Aorta (tissue), 5 donors: ENCODE measurements at regions not wholly inside any gene's neighbourhood (a gene's known extent, or its start where the extent isn't known, plus 50 kb on each side); places are given as distances from the start of the nearest gene placed in this dataset.
"Not testable (repeated sequence)": the region's sequence is repeated elsewhere in the genome, so short reads cannot be mapped to it uniquely, and the experiment has no call there.

Experiments used
- ATAC-seq: fragments of 200-7000 bp; cut with Tn5 transposase; one replicate; pipeline ENCODE4 v1.9.1; 2022; ENCODE audit warnings: moderate library complexity; ENCODE audit not compliant: low FRiP score
- DNase-seq, 2 donors: peaks; one replicate each; pipeline ENCODE4 v3.0.0-alpha.2; 2020
- H3K27ac ChIP-seq, 2 donors: one replicate each; pipeline ENCODE4 v1.5.1; 2013; ENCODE audit warnings: low read length in 2 of 2, mild to moderate bottlenecking in 2 of 2, moderate library complexity in 2 of 2, control low read depth in 1 of 2, inconsistent platforms in 1 of 2, low read depth in 1 of 2
- H3K27me3 ChIP-seq, 2 donors: one replicate each; pipeline ENCODE4 v1.6.1; 2013; ENCODE audit warnings: control low read depth in 1 of 2, low read length in 1 of 2, mild to moderate bottlenecking in 1 of 2, moderate library complexity in 1 of 2; ENCODE audit not compliant: insufficient read depth in 2 of 2, control insufficient read depth in 1 of 2
- H3K36me3 ChIP-seq, 2 donors: one replicate each; pipeline ENCODE4 v1.6.1; 2013; ENCODE audit warnings: control low read depth in 1 of 2, low read length in 1 of 2, mild to moderate bottlenecking in 1 of 2; ENCODE audit not compliant: insufficient read depth in 2 of 2, control insufficient read depth in 1 of 2
- H3K4me1 ChIP-seq, 2 donors: one replicate each; pipeline ENCODE4 v1.6.1; 2013; ENCODE audit warnings: low read length in 2 of 2, control low read depth in 1 of 2, mild to moderate bottlenecking in 1 of 2, moderate library complexity in 1 of 2; ENCODE audit not compliant: insufficient read depth in 2 of 2, control insufficient read depth in 1 of 2
- H3K4me3 ChIP-seq, 2 donors: one replicate each; pipeline ENCODE4 v1.5.1; 2013; ENCODE audit warnings: low read length in 2 of 2, control low read depth in 1 of 2, mild to moderate bottlenecking in 1 of 2
- H3K9me3 ChIP-seq: one replicate; pipeline ENCODE4 v1.6.1; 2013; ENCODE audit warnings: mild to moderate bottlenecking, low read length; ENCODE audit not compliant: control insufficient read depth
- WGBS, 2 donors: extraction: QIAGEN DNeasy Blood & Tissue Kit; methylation state at CpG; one replicate each; pipeline ENCODE4 v1.1.7; 2013; 5-methylcytosine and 5-hydroxymethylcytosine counted together
- intact Hi-C, 2 donors: fragments of 100-400 bp; cut with DNase I; formaldehyde crosslinking; loops; one replicate each; pipeline versions ENCODE4 v1.14.2 to v1.15.0; 2022
- donor health status: healthy with polysubstance abuse.
- donor health status: Bipolar disorder and iron deficiency.
- donor health status: DM: no; HTN: no; CAD: no.
- donor health status: DM: no; HTN: no; CAD: no.
- donor health status: DM: yes; HTN: yes; CAD: no.

DNA sequence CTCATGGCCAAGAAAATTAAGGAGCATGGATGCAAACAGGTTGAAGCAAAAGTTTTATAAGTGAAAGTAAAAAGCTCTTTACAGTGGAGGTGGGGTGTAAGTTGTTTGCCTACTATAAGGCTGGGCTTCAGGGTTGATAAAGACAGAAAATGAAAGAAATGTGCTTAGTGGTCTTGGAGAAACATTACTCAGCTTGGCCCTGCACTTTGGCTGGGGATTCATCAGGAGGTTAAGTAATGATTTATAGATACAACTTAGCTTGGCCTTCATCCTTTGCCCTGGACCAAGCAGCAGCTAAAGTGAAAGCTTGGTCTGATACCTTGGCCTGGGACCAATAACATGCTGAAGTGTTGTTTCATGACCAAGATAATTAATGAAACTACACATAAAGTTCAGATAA is 175.3 kb upstream of the TSPY4 start:
- H3K4me3 ChIP-seq, H3K36me3 ChIP-seq, H3K27me3 ChIP-seq, intact Hi-C loops, H3K4me1 ChIP-seq, DNase-seq, ATAC-seq, H3K9me3 ChIP-seq, H3K27ac ChIP-seq: not testable (repeated sequence)

- H3K27me3 ChIP-seq, intact Hi-C loops, H3K9me3 ChIP-seq, ATAC-seq, H3K36me3 ChIP-seq, H3K4me1 ChIP-seq, H3K4me3 ChIP-seq, DNase-seq, H3K27ac ChIP-seq: not testable (repeated sequence)
Observed at GRCh38 chrY:9162424-9162823, 174.8 kb upstream of the TSPY4 start.

DNA sequence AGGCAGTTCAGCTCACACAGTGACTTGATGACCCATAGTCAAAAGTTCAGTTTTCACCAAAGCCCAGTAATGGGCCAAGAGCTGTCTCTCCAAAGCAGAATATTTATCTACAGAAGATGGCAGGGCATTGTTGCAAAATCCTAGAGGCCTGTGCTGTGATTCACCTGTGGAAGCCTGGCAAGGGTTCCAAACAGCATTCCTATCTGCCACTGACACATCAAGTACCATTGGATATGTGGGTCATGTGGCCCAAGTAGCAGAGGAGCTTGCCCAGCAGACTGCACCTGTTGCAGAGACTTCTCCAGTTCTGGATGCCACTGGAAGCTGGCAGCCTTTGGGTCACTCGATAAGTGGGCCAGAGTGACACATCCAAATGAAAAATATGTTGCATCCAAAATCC is 159.6 kb upstream of the TSPY4 start:
- H3K27ac ChIP-seq, DNase-seq, H3K36me3 ChIP-seq, intact Hi-C loops, H3K4me3 ChIP-seq, H3K9me3 ChIP-seq, ATAC-seq, H3K27me3 ChIP-seq, H3K4me1 ChIP-seq: not testable (repeated sequence)
- 59% methylated on average over 1 of the region's 1 CpG; no CpG with 5 or more reads in 1 of the 2 donors for WGBS, 2 donors

GRCh38 chrY:9184827-9185226 is 152.4 kb upstream of the TSPY4 start:
- not testable (repeated sequence) for ATAC-seq

GRCh38 chrY:9207082-9207481 is 130.2 kb upstream of the TSPY4 start:
- whole genome bisulfite sequencing, 2 donors: 6% methylated on average over 1 of the region's 1 CpG; no CpG with 5 or more reads in 1 of the 2 donors
- DNase-seq, H3K4me3 ChIP-seq, H3K9me3 ChIP-seq, intact Hi-C loops, H3K36me3 ChIP-seq, H3K4me1 ChIP-seq, ATAC-seq, H3K27me3 ChIP-seq, H3K27ac ChIP-seq: not testable (repeated sequence)

More at GRCh38 chrY:9184827-9185226, 152.4 kb upstream of the TSPY4 start:
- H3K36me3 ChIP-seq, intact Hi-C loops, DNase-seq, H3K27ac ChIP-seq, H3K27me3 ChIP-seq, H3K9me3 ChIP-seq, H3K4me3 ChIP-seq, H3K4me1 ChIP-seq: not testable (repeated sequence)
- 45% methylated on average over 2 of the region's 2 CpGs; no CpG with 5 or more reads in 1 of the 2 donors for WGBS, 2 donors

DNA sequence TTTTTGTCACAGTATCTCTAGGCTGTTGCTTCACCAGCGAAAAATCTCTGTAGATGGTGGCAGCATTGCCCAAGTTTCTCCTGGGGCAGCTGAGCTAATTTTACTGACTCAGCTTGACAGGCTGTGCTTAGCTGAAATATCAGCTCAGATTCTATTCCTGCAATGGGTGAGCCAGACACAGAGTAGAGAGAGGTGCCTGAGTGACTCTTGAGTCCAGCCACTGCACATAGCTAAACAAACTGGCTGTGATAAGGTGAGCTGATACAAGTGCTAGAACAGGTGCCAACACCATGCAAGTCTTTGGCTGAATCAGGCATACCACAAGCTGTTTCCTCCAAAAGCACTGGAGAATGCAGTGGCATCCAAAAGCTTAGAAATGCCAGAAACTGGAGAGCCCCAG is 110.9 kb upstream of the TSPY4 start:
- 55% methylated on average over 1 of the region's 1 CpG; no CpG with 5 or more reads in 1 of the 2 donors for WGBS, 2 donors
- no peaks in the 10 kb centered on the region for H3K36me3 ChIP-seq

DNA sequence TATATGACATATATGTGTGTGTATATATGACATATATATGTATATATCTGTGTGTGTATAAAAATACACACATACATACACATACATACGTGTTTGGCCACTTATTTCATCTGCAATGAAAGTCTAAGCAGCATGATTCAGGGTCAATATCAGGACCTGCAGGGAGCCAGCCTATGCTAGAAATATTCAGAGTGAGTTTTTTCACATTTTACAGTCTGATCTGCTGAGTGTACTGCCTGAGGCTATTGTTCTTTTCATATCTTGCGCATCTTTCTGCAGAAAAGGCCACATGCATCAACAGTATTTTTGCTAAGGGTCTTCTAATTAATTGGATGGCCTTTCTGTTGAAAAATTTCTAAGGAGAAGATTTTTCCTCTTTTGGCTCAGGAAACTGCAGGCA is 80.0 kb upstream of the TSPY4 start:
- ATAC-seq (no peak), DNase-seq (no peak)
- intact Hi-C loops: no loop called here
- H3K4me1 ChIP-seq: no peaks in the 10 kb centered on the region
- 67% methylated on average over 2 of the region's 2 CpGs; no CpG with 5 or more reads in 1 of the 2 donors for WGBS, 2 donors
- H3K27ac ChIP-seq: no peak overlapping the region
- no peaks in the 10 kb centered on the region for H3K36me3 ChIP-seq
- no peaks in the 10 kb centered on the region for H3K27me3 ChIP-seq
- H3K4me3 ChIP-seq: no peak overlapping the region
- no peaks in the 10 kb centered on the region for H3K9me3 ChIP-seq

More for the DNA sequence above, 110.9 kb upstream of the TSPY4 start:
- no peaks in the 10 kb centered on the region for H3K27me3 ChIP-seq
- intact Hi-C loops: no loop called here
- H3K9me3 ChIP-seq: no peaks in the 10 kb centered on the region
- DNase-seq (no peak), ATAC-seq (no peak)
- no peak overlapping the region for H3K27ac ChIP-seq
- no peak overlapping the region for H3K4me3 ChIP-seq
- no peaks in the 10 kb centered on the region for H3K4me1 ChIP-seq

GRCh38 chrY:9257725-9258124 is 79.5 kb upstream of the TSPY4 start:
- Histone ChIP-seq H3K36me3 (no peaks in the 10 kb centered on the region), H3K4me3 (no peak overlapping the region), H3K9me3 (no peaks in the 10 kb centered on the region), H3K4me1 (no peaks in the 10 kb centered on the region), H3K27me3 (no peaks in the 10 kb centered on the region), H3K27ac (no peak overlapping the region)
- no peak for ATAC-seq
- DNase-seq: no peak
- WGBS, 2 donors: 60% methylated on average over 3 of the region's 3 CpGs; no CpG with 5 or more reads in 1 of the 2 donors
- intact Hi-C loops: no loop called here

- Histone ChIP-seq H3K27me3 (no peaks in the 10 kb centered on the region), H3K9me3 (no peaks in the 10 kb centered on the region), H3K36me3 (no peaks in the 10 kb centered on the region), H3K4me3 (no peak overlapping the region), H3K4me1 (no peaks in the 10 kb centered on the region), H3K27ac (no peak overlapping the region)
- no peak for DNase-seq
- WGBS, 2 donors: 13% methylated on average over 1 of the region's 1 CpG; no CpG with 5 or more reads in 1 of the 2 donors
- intact Hi-C loops: no loop called here
- no peak for ATAC-seq
Observed at GRCh38 chrY:9259368-9259767, 77.9 kb upstream of the TSPY4 start.
